Epithelial cell of esophagus (primary cell): ENCODE measurements at regions not wholly inside any gene's neighbourhood (a gene's known extent, or its start where the extent isn't known, plus 50 kb on each side); places are given as distances from the start of the nearest gene placed in this dataset.

Experiments
- DNase-seq: peaks from one replicate; pipeline ENCODE4 v3.0.0; 2010; ENCODE audit warnings: low read depth
- H3K4me3 ChIP-seq: 2 replicates; pipeline ENCODE4 v1.5.1; 2011; ENCODE audit warnings: mild to moderate bottlenecking, low read length, control low read depth
- CTCF ChIP-seq: IDR thresholded peaks from 2 replicates; pipeline ENCODE4 v1.5.1; 2011; ENCODE audit warnings: low read depth, mild to moderate bottlenecking, low read length, control low read depth, inconsistent platforms; ENCODE audit not compliant: insufficient read depth; ENCODE audit errors: missing control alignments

DNA sequence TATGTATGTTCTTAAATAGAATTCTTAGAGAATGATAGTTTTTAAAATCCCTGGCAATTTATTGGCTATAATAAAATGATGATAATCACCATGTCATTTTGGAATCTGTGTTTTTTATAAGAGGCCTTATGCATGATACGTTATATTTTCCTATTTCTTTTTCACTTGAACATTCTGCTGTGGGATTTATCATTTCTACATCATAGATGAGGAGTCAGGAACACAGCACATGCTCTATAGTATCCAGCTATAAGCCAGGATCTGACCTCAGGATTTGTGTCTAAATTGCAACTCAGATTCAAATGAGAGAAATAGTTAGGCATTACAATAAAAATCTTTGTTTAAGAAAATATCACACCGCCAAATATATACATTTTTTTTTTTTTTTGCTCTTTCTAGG is 928.0 kb downstream of the EFNB2 start:
- H3K4me3 ChIP-seq, result no peak overlapping the region
- TF ChIP-seq CTCF, result no peak
- no peak for DNase-seq

- H3K4me3 ChIP-seq, result no peak overlapping the region
- DNase-seq, result no peak
- TF ChIP-seq CTCF, result no peak
These were observed 928.4 kb downstream of the EFNB2 start for GRCh38 chr13:105607016-105607415.

DNA sequence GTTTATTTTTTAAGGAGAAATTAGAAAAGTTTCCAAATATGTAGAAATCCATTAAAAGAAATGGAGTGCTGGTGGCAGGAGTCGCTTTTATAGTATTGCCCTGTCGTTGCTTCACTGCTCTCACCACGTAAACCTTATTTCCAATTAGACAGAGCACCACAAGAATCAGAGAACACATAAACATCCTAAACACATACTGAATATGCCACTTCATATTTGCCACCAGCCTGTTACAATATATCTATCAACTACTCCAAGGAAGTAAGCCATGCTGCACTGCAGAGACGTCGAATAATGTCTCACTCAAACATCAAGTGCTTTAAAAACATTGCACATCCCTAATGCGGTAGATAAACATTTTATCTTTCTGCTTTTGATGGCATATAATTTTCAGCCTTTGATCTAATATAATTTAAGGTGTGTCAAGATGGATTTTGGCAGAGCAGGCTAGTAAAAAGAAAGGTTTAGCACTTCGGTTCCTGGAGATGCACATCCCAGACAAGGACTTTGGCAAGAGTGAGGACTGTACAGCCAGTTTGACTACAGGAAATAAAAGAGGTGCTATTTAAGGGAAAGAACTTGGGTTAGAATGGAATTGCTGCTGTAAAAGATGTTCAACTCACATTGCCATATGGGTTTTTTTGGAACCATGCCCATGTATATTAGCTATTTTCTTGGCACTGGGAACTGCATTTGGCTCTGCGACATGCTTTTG is 932.3 kb downstream of the EFNB2 start:
- no peak for DNase-seq
- no peak for TF ChIP-seq CTCF
- H3K4me3 ChIP-seq, result no peak overlapping the region

DNA sequence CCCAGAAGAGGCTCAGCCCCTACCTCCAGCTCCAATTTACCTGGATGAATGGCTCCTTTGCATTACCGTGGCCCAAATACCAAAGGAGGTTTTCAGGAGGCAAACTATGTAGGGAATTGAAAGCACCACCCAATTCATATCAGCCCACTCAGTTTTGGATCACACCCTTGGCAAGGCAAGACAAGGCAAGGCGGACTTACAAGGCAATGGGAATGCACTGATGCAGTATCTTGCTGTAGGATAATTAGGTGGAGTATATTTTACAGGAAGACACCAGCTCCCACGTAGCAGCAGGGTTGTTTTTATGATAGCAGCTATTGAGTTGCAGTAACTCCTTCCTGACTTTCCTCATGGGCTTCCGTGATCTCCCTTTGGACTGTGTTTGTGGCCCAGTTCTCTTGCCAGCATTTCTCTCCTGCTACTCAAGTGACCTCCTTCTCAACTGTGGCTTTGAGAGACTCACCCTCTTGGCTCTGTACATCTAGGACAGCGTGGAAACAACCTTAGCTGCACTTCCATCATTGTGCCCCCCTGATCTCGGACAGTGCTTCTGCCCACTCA is 935.9 kb downstream of the EFNB2 start:
- no peak overlapping the region for H3K4me3 ChIP-seq
- DNase-seq, result no peak
- no peak for TF ChIP-seq CTCF

GRCh38 chr13:105598529-105598928 is 936.9 kb downstream of the EFNB2 start:
- TF ChIP-seq CTCF, result no peak
- no peak overlapping the region for H3K4me3 ChIP-seq
- DNase-seq, result no peak

DNA sequence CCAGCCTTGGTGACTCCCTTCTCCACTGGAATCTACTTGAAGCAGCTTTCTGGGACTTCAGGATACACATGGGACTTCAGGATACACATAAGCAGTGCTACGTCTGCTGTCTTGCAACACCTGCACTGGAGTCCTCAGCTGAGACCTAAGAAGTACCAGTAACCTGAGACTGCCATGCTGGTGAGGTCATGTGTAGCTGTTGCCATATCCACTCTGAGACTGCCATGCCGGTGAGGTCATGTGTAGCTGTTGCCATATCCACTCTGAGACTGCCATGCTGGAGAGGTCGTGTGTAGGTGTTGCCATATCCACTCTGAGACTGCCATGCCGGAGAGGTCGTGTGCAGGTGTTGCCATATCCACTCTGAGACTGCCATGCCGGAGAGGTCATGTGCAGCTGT is 937.9 kb downstream of the EFNB2 start:
- no peak overlapping the region for H3K4me3 ChIP-seq
- peak; percentile 20 for DNase-seq
- TF ChIP-seq CTCF, result no peak

DNA sequence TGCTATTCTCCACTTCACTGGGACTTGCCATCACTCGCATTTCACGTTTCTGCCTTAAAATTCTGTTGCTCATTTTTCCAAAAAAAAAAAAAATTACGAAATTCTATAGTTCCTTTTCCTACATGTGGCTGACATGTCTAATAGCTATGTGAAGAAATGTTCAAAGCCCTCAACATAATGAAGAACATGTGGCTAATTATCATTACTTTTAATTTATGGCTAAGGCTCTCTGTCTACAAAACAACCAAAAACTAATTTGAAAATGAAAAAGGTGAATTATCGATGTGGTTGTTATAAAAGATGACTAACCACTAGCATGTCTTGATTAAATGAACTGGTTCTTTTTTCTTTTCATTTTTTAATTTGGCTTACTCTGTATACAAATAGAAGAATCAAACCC is 940.0 kb downstream of the EFNB2 start:
- no peak for TF ChIP-seq CTCF
- no peak overlapping the region for H3K4me3 ChIP-seq
- DNase-seq, result no peak
